NCI-H1417 treated with DMSO at 0.1 percent for 48 hours (cell line): ENCODE measurements at regions not wholly inside any gene's neighbourhood (a gene's known extent, or its start where the extent isn't known, plus 50 kb on each side); places are given as distances from the start of the nearest gene placed in this dataset.
"Not testable (repeated sequence)": the region's sequence is repeated elsewhere in the genome, so short reads cannot be mapped to it uniquely, and the experiment has no call there.

Experiments used
- DNase-seq: peaks from one replicate; lab custom pipeline; 2025; lab: John Stamatoyannopoulos, UW

DNA sequence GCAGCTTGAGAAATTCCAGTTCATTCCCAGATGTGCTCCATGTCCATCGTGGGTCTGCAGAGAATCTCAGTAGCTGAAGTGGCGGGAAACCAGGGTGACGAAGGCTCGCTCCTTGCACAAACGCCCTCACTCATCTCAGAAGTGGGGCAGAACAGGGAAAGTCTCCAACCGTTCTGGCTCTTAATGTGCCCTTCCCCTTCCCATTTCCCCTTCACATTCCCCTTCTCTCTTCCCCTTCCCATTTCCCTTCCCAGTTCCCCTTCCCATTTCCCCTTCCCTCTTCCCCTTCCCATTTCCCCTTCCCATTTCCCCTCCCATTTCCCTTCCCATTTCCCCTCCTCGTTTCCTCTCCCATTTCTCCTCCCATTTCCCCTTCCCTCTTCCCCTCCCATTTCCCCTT is 108.5 kb downstream of the OLFM1 start:
- DNase-seq: not testable (repeated sequence)

GRCh38 chr9:135196474-135196873 is 109.0 kb downstream of the OLFM1 start:
- no peak for DNase-seq

GRCh38 chr9:135198144-135198543 is 110.7 kb downstream of the OLFM1 start:
- DNase-seq: no peak

- no peak for DNase-seq
Observed at GRCh38 chr9:135198586-135199285, 111.3 kb downstream of the OLFM1 start.

DNA sequence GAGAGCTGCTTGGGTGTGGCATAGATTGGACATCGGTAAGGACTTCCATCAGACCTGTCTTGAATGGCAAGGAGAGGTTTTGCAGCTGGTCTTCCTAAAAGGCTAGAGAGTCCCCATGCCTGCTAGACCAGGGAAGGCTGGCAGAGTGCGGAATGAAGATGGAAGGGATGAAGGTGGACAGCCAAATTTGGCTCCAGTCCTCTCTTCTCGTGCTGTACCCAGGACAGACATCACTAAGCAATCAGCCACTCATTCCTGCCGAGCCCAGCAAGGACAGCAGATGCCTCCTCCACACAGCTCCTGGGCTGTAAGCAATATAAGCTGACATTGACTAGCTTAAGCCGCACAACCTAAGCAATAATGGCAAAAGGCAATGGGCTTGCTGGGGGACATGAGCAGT is 112.0 kb downstream of the OLFM1 start:
- DNase-seq: no peak

DNA sequence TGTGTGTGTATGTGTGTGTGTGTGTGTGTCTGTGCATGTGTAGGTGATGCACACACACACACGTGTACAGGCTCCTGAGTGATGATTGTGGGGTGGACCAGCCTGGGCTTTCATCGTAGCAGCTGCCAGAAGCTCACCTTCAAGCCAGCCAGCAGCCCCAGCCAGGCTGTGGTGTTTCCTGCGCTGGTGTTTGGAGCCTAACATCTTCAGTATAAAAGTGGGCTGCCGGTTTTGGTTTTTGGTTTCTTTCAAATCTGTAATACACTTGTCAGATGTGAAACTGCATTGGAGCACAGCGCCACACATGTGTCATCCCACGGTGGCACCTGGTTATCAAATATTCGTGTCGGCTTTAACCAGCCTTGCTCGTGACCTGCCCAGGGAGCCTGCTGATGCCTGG is 114.2 kb downstream of the OLFM1 start:
- no peak for DNase-seq

- no peak for DNase-seq
Observed at GRCh38 chr9:135204177-135204576, 116.7 kb downstream of the OLFM1 start.

DNA sequence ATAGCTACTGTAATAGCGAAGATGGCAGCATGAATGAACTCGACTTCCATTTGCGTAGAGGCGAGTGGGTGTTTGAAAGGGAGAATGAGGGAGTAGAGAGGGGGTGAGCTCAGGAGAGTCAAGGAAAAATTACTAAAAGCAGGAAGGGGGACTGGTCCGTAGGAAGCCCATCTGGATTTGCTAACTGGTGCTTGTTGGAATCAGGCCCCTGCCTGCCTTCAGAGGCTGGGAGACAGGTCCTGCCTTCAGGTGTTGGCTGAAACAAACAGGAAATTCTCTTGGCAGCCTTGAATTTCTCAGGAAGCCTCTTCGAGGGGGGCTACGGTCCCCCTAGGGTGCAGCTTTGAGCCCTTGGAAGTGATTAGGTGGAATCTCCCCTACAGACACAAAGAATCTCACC is 121.7 kb downstream of the OLFM1 start:
- no peak for DNase-seq

DNA sequence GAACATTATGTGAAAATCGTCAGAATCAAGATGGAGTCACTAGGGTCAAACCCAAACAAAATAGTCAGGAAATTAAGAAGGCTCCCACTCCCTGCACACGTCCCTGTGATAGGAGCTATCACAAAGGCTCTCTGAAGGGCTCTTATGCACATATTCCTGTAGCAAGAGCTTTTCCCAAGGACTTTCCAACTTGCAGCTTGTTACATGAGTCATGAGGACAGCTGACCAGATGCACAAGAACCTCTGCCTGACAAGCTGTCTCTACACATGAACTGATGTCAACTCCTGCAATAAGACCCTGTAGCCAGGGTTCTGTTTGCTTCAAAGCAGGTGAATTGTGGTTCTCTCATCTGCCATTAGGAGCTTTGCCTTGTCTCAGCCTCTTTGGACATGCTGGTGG is 122.4 kb downstream of the OLFM1 start:
- no peak for DNase-seq

GRCh38 chr9:135210676-135211523 is 123.4 kb downstream of the OLFM1 start:
- DNase-seq: no peak

DNA sequence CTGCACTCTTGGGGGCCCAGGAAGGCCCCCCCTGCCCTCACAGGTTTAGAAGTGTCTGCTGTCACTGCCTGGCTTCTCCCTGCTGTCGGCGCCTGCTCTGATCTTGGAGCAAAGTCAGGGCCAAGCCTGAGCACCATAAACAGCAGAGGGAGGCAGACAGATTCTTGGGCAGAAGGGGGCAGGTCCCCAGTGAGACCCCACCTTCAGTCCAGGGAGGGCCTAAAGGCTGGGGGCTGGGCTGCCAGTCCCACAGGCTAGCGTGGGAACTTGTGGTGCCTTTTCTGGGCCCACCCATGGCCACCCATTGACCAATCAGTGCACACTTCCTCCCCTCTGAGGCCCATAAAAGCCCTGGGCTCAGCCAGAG is 124.0 kb downstream of the OLFM1 start:
- DNase-seq: no peak

GRCh38 chr9:135212961-135213360 is 125.5 kb downstream of the OLFM1 start:
- no peak for DNase-seq

DNA sequence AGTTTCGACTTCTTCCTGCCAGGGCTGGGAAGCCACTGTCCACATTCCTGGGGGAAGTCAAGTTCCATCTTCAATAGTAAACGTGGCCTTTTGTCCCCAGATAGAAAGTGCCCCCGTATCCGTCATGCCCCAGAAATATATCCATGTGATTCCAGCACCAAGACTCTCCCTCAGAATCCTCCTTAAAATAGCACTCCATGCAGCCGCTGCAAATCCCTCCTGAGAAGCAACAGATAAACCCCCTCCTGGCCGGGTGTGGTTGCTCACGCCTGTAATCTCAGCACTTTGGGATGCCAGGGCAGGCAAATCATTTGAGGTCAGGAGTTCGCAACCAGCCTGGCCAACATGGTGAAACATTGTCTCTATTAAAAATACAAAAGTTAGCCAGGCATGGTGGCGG is 126.1 kb downstream of the OLFM1 start:
- DNase-seq: no peak

DNA sequence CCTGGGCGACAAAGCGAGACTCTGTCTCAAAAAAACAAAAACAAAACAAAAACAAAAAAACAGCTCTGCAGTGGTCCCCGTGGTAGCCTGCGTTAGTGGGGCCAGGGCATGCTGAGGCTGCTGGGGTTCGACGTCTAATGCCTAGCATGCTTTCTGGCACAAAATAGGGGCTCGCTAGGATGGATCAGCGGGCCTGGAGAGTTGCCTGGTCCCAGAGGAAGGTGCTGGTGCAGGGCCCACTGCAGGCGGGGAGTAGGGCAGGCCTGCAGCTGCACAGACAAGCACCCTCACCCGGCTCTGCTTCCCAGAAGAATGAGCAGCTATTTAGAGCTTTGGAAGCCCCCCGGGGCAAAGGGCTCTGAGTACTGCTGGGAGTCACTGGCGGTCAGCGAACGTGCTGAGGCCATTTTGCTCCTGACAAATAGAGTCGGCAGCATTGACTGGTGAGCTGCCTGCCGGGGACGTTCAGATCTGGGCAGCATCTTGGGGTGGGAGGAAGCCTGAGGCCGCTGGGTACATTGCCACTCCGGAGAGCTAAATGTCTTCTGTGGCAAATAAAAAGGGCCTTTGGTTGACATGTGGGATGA is 126.7 kb downstream of the OLFM1 start:
- no peak for DNase-seq

DNA sequence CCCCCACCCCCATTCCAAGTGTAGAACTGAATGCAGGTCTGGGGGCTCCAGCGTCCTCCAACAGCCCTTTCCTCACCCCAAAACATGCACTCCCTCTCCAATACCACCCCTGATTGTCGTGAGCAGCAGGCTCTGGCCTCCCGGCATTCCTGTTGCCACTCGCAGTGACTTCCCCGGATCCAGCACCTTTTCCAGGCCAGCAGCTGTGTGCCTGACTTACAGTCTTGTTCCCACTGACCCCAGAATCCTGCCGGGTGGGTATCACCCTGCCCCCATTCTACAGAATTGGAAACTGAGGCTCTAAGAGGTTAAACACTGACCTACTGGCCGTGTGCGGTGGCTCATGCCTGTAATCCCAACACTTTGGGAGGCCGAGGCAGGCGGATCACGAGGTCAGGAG is 127.2 kb downstream of the OLFM1 start:
- DNase-seq: no peak

DNA sequence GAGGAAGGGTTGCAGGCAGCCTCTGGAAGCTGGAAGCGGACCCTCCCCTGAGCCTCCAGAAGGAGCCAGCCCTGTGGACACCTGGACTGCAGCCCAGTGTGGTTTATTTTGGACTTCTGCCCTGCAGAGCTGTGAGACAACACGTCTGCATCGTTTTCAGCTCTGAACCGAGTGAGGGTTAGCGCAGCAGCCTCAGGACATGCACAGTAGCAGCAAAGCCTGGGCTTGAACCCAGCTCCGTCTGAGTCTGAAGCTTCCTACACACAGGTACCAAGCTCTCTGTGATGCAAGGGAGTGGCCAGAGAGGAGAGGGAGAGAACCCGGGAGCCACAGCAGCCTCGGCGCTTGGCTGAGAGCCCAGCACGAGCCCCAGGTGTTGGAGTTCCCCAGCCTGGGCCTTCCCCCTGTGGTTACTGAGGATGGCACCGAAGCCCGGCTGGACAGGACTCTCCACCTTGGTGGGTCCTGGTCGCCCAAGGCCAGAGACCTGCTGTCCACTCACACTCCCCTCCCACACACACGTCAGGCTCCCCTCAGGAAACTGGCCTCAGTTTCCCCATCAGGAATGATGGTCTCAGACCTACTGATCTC is 128.2 kb downstream of the OLFM1 start:
- no peak for DNase-seq

DNA sequence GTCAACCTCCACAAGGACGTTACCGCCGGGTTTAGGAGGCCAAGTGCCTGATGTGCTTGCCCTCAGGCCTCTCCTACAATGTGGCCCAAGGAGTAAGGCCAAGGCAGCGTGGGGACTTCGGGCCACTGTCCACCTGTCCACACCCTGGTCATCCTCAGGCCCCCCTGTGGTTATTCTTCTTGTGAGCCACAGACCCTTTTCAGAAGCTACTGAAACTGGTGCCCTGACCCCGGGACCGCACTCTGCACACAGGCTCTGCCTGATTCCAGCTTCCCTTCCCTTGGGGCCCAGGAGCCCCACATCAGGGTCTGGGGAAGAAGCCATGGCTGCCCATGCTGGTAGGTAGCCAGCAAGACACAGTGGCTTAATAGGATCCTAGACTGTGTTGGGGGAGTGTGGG is 128.8 kb downstream of the OLFM1 start:
- no peak for DNase-seq

GRCh38 chr9:135216791-135217441 is 129.4 kb downstream of the OLFM1 start:
- no peak for DNase-seq

- no peak for DNase-seq
Observed at GRCh38 chr9:135217836-135218235, 130.4 kb downstream of the OLFM1 start.

GRCh38 chr9:135218331-135219225 is 131.1 kb downstream of the OLFM1 start:
- no peak for DNase-seq
